Heart left ventricle (tissue), 16 donors: ENCODE measurements at regions not wholly inside any gene's neighbourhood (a gene's known extent, or its start where the extent isn't known, plus 50 kb on each side); places are given as distances from the start of the nearest gene placed in this dataset.
A peak's percentile ranks its signal among the peaks of the same experiment; 100 is the strongest.

ENCODE experiments used
- ATAC-seq, 4 donors: fragments of 200-7000 bp; cut with Tn5 transposase; one replicate each; pipeline ENCODE4 v1.9.1; 2020 to 2022; ENCODE audit warnings: moderate library complexity in 4 of 4, mild to moderate bottlenecking in 3 of 4, moderate number of reproducible peaks in 1 of 4
- DNase-seq, 5 donors: peaks; one replicate each; pipeline ENCODE4 v3.0.0-alpha.2; 2020
- H3K27ac ChIP-seq, 12 donors: fragments of 200-600 bp; sonication (generic) in 4 of 12; one replicate each; pipeline versions ENCODE4 v1.5.0 to v1.8.0; 2016 to 2022; ENCODE audit warnings: mild to moderate bottlenecking in 2 of 12
- H3K27me3 ChIP-seq, 9 donors: fragments of 200-600 bp; sonication (generic) in 2 of 9; one replicate each; pipeline versions ENCODE4 v1.5.1 to v1.8.0; 2016 to 2022; ENCODE audit warnings: mild to moderate bottlenecking in 3 of 9
- H3K36me3 ChIP-seq, 9 donors: fragments of 200-600 bp; sonication (generic) in 2 of 9; one replicate each; pipeline versions ENCODE4 v1.5.0 to v1.8.0; 2018 to 2022; ENCODE audit warnings: mild to moderate bottlenecking in 2 of 9
- H3K4me1 ChIP-seq, 12 donors: fragments of 200-600 bp; sonication (generic) in 4 of 12; one replicate each; pipeline versions ENCODE4 v1.5.0 to v1.8.0; 2016 to 2022; ENCODE audit warnings: mild to moderate bottlenecking in 3 of 12
- H3K4me3 ChIP-seq, 12 donors: fragments of 200-600 bp; sonication (generic) in 4 of 12; one replicate each; pipeline versions ENCODE4 v1.5.0 to v1.8.0; 2017 to 2022; ENCODE audit warnings: mild to moderate bottlenecking in 9 of 12, moderate library complexity in 4 of 12
- H3K9me3 ChIP-seq, 12 donors: fragments of 200-600 bp; sonication (generic) in 4 of 12; one replicate each; pipeline versions ENCODE4 v1.5.0 to v1.8.0; 2016 to 2022; ENCODE audit warnings: mild to moderate bottlenecking in 1 of 12
- POLR2A ChIP-seq, 2 donors: fragments of 450-650 bp; IDR thresholded peaks; one replicate each; pipeline ENCODE4 v1.6.1; 2017; ENCODE audit warnings: antibody characterized with exemption in 2 of 2, mild to moderate bottlenecking in 2 of 2, moderate library complexity in 2 of 2
- WGBS, 4 donors: extraction: QIAGEN DNeasy Blood & Tissue Kit in 2 of 4; methylation state at CpG; one replicate each; pipeline versions ENCODE4 v1.1.5 to v1.1.7; 2013 to 2018; 5-methylcytosine and 5-hydroxymethylcytosine counted together
- intact Hi-C, 10 donors: fragments of 100-400 bp; cut with DNase I; formaldehyde crosslinking; loops; one replicate each; pipeline versions ENCODE4 v1.11.1 to v1.14.2; 2022
- TF ChIP-seq, protein P1 (sequence below), 12 donors: fragments of 200-600 bp; sonication (generic) in 4 of 12; IDR thresholded peaks; one replicate each; pipeline versions ENCODE4 v1.5.0 to v1.8.0; 2018 to 2022; ENCODE audit warnings: antibody characterized with exemption in 12 of 12, mild to moderate bottlenecking in 5 of 12
- donor health status: ischemic (EF 13 %, LVEDD 7.1; RV severe dilation, severe dysfunction).
- donor health status: healthy with polysubstance abuse.
- donor health status: DM: no; HTN: yes; CAD: no.
- donor health status: DM: no; HTN: no; CAD: no.
- donor health status: ischemic (EF 25% LVEDD 6.9; RV normal size, moderate dysfunction).
- donor health status: ischemic (EF 25% LVEDD 5.7; RV mildly dilated, moderate dysfunction).
- donor health status: healthy.
- donor health status: DM: yes; HTN: yes; CAD: no.
- donor health status: ischemic (EF 35%, LVEDD 5.7; RV mildly dilated, moderate dysfunction).
- donor health status: nonischemic (EF 11% LVEDD 7.7; RV severe dilation, severe dysfunction).
- donor health status: DM: yes; HTN: yes; CAD: no.
- donor health status: PGD.
- donor health status: ischemic (EF 29% LVEDD 5.4; RV normal size, mild dysfunction).
- donor health status: nonischemic (EF 23%, LVEDD 6.1; RV moderate dilation, normal function).

DNA sequence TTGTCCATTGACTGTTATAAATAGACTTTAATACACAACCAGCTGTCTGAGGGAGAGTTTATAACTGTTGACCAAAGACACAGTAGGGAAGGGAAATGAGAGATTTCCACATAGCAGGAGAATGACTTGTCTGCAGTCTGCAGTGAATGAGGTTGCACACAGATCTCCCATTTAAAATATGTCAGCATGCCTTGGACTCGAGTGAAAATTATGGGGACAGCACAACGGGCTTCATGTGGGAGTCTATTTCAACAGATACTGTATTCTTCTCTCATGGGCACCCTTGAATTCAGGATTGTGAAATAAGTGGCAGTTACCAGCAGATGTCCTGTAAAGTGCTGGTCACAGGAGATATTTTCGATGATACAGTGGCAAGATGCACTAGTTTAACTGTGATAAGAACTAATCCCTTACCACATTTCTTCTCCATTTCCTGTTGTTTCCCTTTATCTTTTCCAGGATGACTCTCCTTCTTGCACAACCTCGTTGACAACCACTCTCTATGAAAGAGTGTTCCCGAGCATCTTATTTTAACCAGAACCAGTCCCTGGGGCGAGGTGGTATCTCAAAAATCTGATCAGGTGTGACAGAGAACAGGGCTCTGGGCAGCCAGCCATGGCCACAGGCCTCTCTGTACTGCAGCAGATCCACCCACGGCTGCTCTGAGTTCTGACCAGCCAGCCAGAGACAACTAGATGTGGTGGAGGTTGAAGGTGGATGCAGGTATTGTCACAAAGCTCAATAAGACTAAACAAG, 51.5 kb upstream of the MAP3K1 start:
- intact Hi-C loops: no loop called here
- Histone ChIP-seq H3K4me1 (peaks cover 0 to 35% (median 14%) of the 10 kb centered on the region in 12 donors), H3K27me3 (no peaks in the 10 kb centered on the region), H3K27ac (peak overlapping the region in 1 of 12 donors; percentile 15), H3K9me3 (no peaks in the 10 kb centered on the region), H3K4me3 (no peak overlapping the region), H3K36me3 (no peaks in the 10 kb centered on the region)
- 31 to 42% (median 38%) methylated on average over 7 of the region's 7 CpGs for WGBS, 4 donors
- DNase-seq (no peak), ATAC-seq (peak in 3 of 4 donors; percentile 25 to 52 (median 47))
- TF ChIP-seq, protein P1, sequence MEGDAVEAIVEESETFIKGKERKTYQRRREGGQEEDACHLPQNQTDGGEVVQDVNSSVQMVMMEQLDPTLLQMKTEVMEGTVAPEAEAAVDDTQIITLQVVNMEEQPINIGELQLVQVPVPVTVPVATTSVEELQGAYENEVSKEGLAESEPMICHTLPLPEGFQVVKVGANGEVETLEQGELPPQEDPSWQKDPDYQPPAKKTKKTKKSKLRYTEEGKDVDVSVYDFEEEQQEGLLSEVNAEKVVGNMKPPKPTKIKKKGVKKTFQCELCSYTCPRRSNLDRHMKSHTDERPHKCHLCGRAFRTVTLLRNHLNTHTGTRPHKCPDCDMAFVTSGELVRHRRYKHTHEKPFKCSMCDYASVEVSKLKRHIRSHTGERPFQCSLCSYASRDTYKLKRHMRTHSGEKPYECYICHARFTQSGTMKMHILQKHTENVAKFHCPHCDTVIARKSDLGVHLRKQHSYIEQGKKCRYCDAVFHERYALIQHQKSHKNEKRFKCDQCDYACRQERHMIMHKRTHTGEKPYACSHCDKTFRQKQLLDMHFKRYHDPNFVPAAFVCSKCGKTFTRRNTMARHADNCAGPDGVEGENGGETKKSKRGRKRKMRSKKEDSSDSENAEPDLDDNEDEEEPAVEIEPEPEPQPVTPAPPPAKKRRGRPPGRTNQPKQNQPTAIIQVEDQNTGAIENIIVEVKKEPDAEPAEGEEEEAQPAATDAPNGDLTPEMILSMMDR (IDR thresholded peaks at IDR 0.05): no peak
- no peak for TF ChIP-seq POLR2A (IDR thresholded peaks at IDR 0.05)

DNA sequence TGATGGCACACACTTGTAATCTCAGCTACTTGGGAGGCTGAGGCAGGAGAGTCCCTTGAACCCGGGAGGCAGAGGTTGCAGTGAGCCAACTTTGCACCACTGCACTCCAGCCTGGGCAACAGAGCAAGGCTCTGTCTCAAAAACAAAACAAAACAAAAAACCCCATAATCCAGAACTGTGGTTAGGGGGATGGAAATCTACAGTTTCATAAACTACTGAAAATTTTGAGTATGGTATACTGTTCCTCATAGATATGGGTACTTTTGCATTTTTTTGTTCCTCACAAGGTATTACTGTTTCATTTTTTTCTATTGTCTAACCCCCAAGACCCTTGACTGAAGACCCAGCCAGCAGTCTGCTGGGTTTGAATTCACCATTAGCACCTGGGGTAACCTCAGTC, 52.2 kb upstream of the MAP3K1 start:
- ATAC-seq: no peak
- WGBS, 4 donors: 86 to 95% (median 94%) methylated on average over 1 of the region's 1 CpG
- Histone ChIP-seq H3K27me3 (no peaks in the 10 kb centered on the region), H3K9me3 (no peaks in the 10 kb centered on the region), H3K36me3 (no peaks in the 10 kb centered on the region), H3K4me1 (peaks cover 0 to 35% (median 14%) of the 10 kb centered on the region in 12 donors), H3K4me3 (no peak overlapping the region), H3K27ac (peak overlapping the region in 1 of 12 donors; percentile 15)
- TF ChIP-seq POLR2A (IDR thresholded peaks at IDR 0.05): no peak
- TF ChIP-seq, protein P1 (IDR thresholded peaks at IDR 0.05): no peak
- no peak for DNase-seq
- intact Hi-C loops: no loop called here

DNA sequence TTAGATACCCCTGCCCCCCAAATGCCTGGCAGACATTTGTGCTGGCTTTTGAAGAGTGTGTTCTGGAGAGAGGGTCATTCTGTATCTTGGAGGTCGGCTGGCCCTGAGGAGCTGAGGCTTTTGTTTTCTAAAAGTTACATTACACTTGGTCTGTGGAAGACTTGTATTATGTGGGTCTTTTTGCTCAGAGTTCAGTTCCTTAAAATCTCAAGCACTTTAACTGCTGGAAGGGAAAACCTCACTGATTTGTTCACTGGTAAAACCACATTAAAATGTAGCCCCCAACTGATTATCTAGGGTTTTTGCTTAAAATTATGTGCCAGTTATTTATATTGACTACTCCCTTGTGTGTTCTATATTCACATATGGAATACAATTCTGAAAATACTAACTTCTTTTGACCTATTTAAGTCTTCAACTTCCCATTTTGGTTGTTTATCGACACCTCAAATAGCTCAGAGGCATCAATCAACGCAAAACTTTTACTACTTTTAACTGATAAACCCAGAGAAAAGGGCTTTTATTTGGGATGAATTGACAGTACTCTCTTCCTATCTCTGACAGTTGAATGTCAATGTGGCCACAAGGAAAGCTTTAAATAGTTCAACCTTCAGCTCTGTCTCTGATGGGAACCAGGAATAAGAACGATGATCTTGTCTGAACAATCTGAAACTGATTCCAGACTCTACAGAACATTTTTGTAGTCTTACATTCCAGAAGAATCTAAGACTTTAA, 54.0 kb upstream of the MAP3K1 start:
- WGBS, 4 donors: 55 to 64% (median 58%) methylated on average over 4 of the region's 4 CpGs
- DNase-seq (no peak), ATAC-seq (peak in 1 of 4 donors; percentile 32)
- Histone ChIP-seq H3K4me1 (peaks cover 0 to 35% (median 14%) of the 10 kb centered on the region in 12 donors), H3K27me3 (no peaks in the 10 kb centered on the region), H3K27ac (peak overlapping the region in 1 of 12 donors; percentile 41), H3K4me3 (no peak overlapping the region), H3K9me3 (no peaks in the 10 kb centered on the region), H3K36me3 (no peaks in the 10 kb centered on the region)
- TF ChIP-seq, protein P1 (IDR thresholded peaks at IDR 0.05): no peak
- no peak for TF ChIP-seq POLR2A (IDR thresholded peaks at IDR 0.05)
- intact Hi-C loops: no loop called here

DNA sequence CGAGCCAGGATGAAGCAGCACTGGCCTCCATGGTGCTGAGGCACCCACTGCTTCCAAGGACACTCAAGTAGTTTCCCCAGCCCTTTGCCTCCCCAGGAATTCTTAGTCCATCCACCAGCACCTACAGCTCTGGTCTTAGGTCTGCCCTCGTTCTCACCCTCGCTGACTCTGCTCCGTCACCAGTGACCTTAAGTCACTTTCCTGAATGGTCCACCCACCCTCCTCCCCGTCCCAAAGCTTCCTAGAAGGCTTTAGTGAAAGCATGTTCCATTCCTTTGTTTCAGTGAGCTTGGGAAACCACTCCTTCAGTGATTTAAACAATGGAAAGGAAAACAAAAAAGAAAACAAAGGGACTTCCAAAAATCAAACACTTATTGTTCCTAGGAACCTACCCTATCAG, 54.6 kb upstream of the MAP3K1 start:
- intact Hi-C loops: no loop called here
- DNase-seq (peak in 4 of 5 donors; percentile 21 to 32 (median 27)), ATAC-seq (peak in 3 of 4 donors; percentile 57 to 88 (median 61))
- 68 to 76% (median 74%) methylated on average over 5 of the region's 5 CpGs for WGBS, 4 donors
- Histone ChIP-seq H3K9me3 (no peaks in the 10 kb centered on the region), H3K27me3 (no peaks in the 10 kb centered on the region), H3K4me3 (no peak overlapping the region), H3K4me1 (peaks cover 0 to 35% (median 14%) of the 10 kb centered on the region in 12 donors), H3K27ac (peak overlapping the region in 4 of 12 donors; percentile 19 to 41 (median 31)), H3K36me3 (no peaks in the 10 kb centered on the region)
- TF ChIP-seq, protein P1 (IDR thresholded peaks at IDR 0.05): no peak
